ENCODE measurements at regions not wholly inside any gene's neighbourhood (a gene's known extent, or its start where the extent isn't known, plus 50 kb on each side); places are given as distances from the start of the nearest gene placed in this dataset.
"Not testable (repeated sequence)": the region's sequence is repeated elsewhere in the genome, so short reads cannot be mapped to it uniquely, and the experiment has no call there.

- not testable (repeated sequence) for DNase-seq (ENCODE audit: low read depth)
Measured at GRCh38 chr11:89614428-89614827, 95.7 kb upstream of the TRIM77 start.

GRCh38 chr11:89615642-89616041 is 94.5 kb upstream of the TRIM77 start:
- DNase-seq (ENCODE audit: low read depth), result not testable (repeated sequence)

- DNase-seq (ENCODE audit: low read depth), result not testable (repeated sequence)
Measured at GRCh38 chr11:89616161-89616560, 93.9 kb upstream of the TRIM77 start.

DNA sequence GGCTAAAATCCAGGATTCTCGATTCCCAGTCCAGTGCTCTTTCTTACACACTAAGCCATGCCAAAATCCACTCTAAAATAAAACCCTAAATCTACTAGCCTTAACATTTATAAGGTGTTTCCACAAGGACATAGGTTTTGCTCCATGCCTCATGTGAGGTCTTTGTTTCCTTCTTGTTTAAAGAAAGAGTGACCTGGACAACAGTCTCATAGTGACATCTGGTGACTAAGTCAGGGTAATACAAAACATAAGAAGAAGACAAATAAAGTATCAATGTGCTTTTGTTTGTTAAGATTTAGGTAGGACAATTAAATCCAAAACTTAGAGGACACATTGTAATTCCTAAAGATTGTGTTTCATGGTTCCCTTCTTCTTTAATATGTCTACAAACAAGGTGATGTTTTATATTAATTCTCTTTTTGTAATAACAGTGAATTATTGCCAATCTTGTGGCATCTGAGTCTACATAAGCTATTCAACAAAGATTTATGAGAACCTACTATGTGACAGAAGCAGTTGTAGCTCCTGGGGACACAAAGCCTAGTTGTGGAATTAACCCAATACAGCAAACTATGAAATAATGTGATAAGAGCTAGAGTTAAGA is 93.0 kb upstream of the TRIM77 start:
- DNase-seq (ENCODE audit: low read depth), result not testable (repeated sequence)

- DNase-seq (ENCODE audit: low read depth), result not testable (repeated sequence)
Measured at GRCh38 chr11:89620721-89621120, 89.4 kb upstream of the TRIM77 start.

GRCh38 chr11:89625171-89625570 is 84.9 kb upstream of the TRIM77 start:
- no peak for DNase-seq (ENCODE audit: low read depth)

DNA sequence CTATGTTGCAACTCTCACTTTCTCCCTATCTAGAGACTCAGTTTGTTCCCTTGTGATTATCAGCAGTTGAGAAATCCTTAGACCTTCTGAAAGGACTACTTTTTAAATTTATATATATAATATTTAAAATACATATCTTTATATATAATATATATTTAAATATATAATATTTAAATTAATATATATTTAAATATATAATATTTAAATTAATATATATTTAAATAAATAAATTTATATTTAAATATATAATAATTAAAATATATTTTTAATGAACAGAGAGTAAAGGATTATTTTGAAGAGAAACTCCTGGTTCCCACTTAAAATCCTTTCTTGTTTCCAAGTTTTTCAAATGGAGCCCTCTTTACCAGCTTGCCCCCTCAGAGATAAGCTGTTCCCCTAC is 83.7 kb upstream of the TRIM77 start:
- no peak for DNase-seq (ENCODE audit: low read depth)

GRCh38 chr11:89626881-89627280 is 83.2 kb upstream of the TRIM77 start:
- not testable (repeated sequence) for DNase-seq (ENCODE audit: low read depth)

DNA sequence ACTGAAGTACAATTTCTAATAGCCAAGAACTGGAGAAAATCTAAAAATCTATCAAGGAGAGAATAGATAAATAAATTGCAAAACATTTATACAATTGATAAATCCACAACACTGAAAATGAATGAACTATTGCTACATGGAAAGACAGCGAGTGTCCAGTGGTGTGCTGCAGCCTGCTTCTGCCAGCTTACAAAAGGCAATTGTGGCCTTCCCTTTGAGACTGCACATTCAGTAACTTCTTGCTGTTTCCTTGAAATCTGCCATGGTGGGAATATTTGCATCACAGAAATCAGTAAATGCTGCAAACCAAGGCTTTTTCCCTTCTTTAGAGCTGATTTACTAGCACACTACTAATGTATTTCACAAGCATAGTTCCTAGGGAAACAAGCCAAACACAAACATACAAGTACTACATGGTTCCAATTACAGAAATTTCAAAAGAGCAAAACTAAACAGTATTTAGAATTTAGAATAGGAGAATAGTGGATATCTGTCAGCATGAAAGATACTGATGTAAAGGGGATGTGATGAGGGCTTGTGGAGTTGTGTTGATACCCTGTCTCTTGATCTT is 76.9 kb upstream of the TRIM77 start:
- no peak for DNase-seq (ENCODE audit: low read depth)

DNA sequence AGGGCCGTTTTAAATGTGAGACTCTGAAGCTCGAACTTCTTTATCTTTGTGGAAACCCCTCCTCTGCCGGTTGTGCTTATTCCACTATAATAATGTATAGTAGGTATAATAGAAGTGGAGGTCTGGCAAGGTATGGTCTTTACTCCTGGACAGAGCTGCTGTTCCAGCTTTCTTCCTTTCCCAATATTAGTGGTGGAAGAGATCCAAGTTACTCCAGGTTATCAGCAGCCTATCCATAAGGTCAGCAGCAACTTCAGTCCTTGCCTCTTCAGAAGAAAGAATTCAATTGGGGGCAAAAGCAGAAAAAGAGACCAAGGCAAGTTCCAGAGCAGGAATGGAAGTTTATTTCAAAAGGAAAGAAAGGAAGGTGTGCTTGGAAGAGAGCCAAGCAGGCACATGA is 69.3 kb upstream of the TRIM77 start:
- DNase-seq (ENCODE audit: low read depth), result not testable (repeated sequence)

GRCh38 chr11:89648232-89648631 is 61.9 kb upstream of the TRIM77 start:
- not testable (repeated sequence) for DNase-seq (ENCODE audit: low read depth)

GRCh38 chr11:89648996-89649395 is 61.1 kb upstream of the TRIM77 start:
- DNase-seq (ENCODE audit: low read depth), result not testable (repeated sequence)

GRCh38 chr11:89654669-89655068 is 55.4 kb upstream of the TRIM77 start:
- DNase-seq (ENCODE audit: low read depth), result not testable (repeated sequence)

GRCh38 chr11:89658767-89659166 is 51.3 kb upstream of the TRIM77 start:
- DNase-seq (ENCODE audit: low read depth), result not testable (repeated sequence)

- DNase-seq (ENCODE audit: low read depth), result not testable (repeated sequence)
Measured at GRCh38 chr11:89659414-89659813, 50.7 kb upstream of the TRIM77 start.

DNA sequence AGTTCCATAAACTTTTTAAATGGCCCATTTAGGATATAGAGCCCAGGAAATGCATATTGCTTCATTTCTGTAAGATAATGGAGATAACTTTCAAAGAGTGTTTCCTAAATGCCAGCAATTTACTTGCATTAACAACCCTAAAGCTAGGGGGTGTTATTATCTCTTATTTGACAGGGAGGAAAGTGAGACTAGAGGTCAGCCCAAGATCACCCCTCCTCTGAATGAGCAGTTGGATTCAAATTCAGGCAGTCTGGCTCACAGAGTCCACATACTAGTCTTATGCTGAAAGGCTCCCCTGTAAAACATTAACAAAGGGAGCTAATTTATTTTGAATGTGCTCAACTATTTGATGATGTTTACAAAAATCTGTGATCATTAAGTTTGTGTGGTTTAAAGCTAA is 49.9 kb upstream of the TRIM77 start:
- DNase-seq (ENCODE audit: low read depth), result no peak
